HCT116 (cell line): ENCODE measurements at regions not wholly inside any gene's neighbourhood (a gene's known extent, or its start where the extent isn't known, plus 50 kb on each side); places are given as distances from the start of the nearest gene placed in this dataset.

ENCODE experiments used
- JUND ChIP-seq: IDR thresholded peaks from 2 replicates; pipeline ENCODE4 v1.6.1; 2012
- SIN3A ChIP-seq: IDR thresholded peaks from 2 replicates; pipeline ENCODE4 v1.6.1; 2012; ENCODE audit warnings: low read depth
- TF ChIP-seq, protein P1 (sequence below), 3 experiments: fragments of 200-600 bp in 1 of 3; sonication (generic) in 1 of 3; IDR thresholded peaks in 2 of 3; conservative IDR thresholded peaks in 1 of 3; 2 replicates each; pipeline ENCODE4 v1.5.1; 2012 to 2017; ENCODE audit warnings: low read depth in 2 of 3, low read length in 2 of 3, antibody characterized with exemption in 1 of 3, borderline replicate concordance in 1 of 3, control low read depth in 1 of 3, mild to moderate bottlenecking in 1 of 3, mixed read lengths in 1 of 3, mixed run types in 1 of 3, moderate library complexity in 1 of 3; ENCODE audit not compliant: insufficient read depth in 1 of 3

DNA sequence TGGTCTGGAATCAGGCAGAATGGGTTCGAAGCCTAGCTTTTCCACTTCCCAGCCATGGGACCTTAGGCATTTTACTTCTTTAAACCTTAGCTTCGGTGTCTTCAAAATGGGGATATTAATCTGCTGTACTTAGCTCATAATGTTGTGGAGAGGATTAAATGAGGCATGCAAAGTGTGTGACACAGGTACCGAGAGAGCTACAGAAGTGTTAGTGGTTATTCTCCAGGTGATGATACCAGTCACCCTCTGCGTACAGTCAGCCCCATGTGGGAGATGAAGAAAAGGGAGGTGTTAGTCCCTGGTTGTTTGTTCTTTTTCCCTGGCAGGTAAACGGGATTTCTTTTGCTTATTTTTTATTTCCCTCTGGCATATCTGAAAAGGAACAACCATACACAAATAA, 212.1 kb downstream of the PHLDA1 start:
- no peak for TF ChIP-seq SIN3A
- TF ChIP-seq JUND: no peak
- TF ChIP-seq, protein P1, sequence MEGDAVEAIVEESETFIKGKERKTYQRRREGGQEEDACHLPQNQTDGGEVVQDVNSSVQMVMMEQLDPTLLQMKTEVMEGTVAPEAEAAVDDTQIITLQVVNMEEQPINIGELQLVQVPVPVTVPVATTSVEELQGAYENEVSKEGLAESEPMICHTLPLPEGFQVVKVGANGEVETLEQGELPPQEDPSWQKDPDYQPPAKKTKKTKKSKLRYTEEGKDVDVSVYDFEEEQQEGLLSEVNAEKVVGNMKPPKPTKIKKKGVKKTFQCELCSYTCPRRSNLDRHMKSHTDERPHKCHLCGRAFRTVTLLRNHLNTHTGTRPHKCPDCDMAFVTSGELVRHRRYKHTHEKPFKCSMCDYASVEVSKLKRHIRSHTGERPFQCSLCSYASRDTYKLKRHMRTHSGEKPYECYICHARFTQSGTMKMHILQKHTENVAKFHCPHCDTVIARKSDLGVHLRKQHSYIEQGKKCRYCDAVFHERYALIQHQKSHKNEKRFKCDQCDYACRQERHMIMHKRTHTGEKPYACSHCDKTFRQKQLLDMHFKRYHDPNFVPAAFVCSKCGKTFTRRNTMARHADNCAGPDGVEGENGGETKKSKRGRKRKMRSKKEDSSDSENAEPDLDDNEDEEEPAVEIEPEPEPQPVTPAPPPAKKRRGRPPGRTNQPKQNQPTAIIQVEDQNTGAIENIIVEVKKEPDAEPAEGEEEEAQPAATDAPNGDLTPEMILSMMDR (IDR thresholded peaks at IDR 0.05 in 2 of 3, conservative IDR thresholded peaks at IDR 0.05 in 1 of 3; ENCODE audit: borderline replicate concordance in 1 of 3, insufficient read depth in 1 of 3, low read depth in 2 of 3, low read length in 2 of 3): no peak
